GM19351 (cell line): ENCODE measurements at regions not wholly inside any gene's neighbourhood (a gene's known extent, or its start where the extent isn't known, plus 50 kb on each side); places are given as distances from the start of the nearest gene placed in this dataset.

Experiments used
- ATAC-seq: cut with Tn5 transposase; IDR thresholded peaks from one replicate; pipeline ENCODE4 v1.9.1; 2021; ENCODE audit warnings: mild to moderate bottlenecking, moderate library complexity; ENCODE audit not compliant: unreplicated experiment

- peak; percentile 65 for ATAC-seq
These were observed 464.1 kb upstream of the RARB start for GRCh38 chr3:24963762-24964625.

DNA sequence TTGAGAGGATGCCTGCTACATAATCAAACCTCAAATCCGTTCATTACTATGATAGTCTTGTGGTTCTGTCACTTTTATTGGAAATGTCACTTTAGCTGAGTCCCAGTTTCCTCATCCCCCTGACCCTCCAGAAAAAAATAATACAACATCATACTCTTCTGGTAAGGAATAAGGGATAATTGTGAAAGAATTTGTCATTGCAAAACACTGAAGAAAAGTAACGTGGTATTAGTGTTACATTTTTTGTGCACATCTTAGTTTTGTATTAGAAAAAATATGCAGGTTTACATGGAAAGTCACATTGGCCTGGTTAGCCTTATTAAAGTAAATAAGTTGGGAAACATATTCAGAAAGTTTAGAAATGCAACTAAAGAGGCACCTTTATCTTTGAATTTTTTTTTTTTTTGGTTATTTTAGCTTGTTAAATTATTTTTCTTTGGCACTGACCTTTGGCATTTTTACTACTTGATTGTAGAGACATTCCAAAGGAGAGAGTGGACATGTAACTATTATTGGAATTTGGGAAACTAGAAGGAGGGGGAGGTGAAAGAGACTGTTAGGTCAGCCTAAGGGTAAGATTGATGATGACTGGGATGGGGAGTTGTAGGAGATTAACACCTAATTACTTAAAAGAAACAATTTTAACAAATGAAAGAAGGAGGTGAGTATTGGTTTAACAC, 462.2 kb upstream of the RARB start:
- ATAC-seq: no peak

GRCh38 chr3:24968036-24968435, 460.0 kb upstream of the RARB start:
- no peak for ATAC-seq

GRCh38 chr3:24972491-24972890, 455.6 kb upstream of the RARB start:
- ATAC-seq: no peak

GRCh38 chr3:24981309-24981708, 446.8 kb upstream of the RARB start:
- no peak for ATAC-seq

DNA sequence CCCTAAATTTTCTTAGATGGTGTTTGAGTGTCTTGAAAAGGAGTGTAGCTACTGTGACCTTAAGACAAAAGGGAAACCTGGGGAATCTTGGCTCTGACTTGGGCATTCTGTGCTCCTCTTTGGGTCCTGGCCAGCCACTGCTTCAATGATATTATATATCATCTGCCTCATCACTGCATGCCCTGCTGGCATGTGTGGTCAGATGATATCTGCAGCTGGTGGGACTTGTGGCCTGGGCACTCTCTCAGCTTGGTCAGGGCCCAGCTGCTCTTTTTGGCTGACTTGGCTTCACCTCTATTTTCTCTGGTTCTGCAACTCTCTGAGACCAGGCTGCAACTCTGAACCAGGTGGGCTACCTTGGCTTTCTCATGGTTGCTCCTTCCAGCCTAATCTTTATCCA, 446.1 kb upstream of the RARB start:
- ATAC-seq: no peak

- ATAC-seq: no peak
These were observed 442.4 kb upstream of the RARB start for GRCh38 chr3:24985668-24986067.

DNA sequence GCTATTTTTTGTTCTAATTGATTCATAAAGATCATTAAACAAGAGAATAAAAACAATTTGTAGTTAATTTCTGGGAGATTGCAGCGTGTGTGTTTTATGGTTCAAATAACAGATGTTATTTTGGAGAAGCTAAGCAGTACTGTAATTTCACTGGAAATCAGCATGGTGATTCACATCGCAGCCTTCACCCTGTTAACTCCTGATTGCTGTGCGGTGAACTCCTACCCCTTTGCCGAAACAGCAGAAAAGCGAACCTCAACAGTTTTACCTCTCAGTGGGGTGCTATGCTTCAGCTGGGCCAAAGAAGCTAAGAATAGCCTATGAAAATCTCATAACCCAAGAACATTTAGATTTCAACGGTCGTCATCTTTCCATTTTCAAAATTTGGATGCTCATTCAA, 441.5 kb upstream of the RARB start:
- no peak for ATAC-seq

GRCh38 chr3:24999357-24999756, 428.7 kb upstream of the RARB start:
- no peak for ATAC-seq

- no peak for ATAC-seq
These were observed 427.0 kb upstream of the RARB start for GRCh38 chr3:25000971-25001591.

- ATAC-seq: no peak
These were observed 426.0 kb upstream of the RARB start for GRCh38 chr3:25002052-25002451.

DNA sequence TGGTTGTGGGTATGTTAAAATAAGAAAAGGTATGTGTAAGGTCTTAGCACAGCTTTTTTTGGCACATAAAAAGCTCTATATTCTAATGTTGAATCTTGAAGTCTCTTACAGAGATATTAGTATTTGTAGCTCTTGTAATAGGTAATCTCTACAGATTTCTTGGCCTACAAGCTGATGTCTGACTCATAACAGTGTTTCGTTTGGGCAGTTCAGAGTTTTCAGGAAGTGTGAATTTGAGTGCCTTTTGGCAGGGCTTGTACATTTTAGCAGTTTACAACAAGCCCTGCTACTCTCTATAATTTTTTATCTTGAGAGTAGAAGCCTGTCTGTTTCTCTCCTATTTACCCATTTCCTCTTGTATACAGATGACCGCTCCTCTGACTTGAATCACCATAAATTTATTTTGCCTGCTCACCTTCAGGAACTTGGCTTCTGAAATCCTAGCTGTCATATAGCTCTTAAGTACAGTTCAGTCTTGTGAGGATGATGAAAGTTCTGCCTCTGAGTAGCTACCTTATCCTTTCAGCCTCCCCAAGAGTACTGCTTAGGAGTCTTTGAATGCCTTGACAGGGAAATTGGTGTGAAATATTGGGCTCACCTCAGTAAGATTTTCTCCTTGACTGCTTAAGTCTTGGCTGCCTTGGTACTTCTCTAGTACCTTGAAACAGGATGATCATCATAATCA, 419.9 kb upstream of the RARB start:
- ATAC-seq: peak; percentile 99

DNA sequence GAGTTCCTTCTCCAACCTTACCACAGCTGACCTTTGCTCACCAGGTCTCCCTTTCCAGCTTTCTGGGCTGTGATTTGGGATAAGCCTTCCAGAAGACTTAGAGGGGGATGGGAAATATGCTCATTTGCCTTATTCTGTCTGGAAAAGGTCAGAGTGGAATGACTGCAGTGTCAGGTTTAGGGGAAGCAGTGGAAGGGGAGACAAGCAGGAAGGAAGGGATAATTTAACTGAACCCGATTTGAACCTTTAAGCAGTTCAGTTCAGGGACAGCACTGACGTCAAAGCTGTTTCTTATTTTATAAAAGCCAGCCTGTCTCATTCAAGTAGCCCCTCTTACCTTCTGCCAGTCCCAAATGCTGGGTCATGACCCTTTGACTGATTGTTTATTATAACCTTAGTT, 418.4 kb upstream of the RARB start:
- ATAC-seq: no peak

GRCh38 chr3:25015599-25015998, 412.5 kb upstream of the RARB start:
- ATAC-seq: no peak

DNA sequence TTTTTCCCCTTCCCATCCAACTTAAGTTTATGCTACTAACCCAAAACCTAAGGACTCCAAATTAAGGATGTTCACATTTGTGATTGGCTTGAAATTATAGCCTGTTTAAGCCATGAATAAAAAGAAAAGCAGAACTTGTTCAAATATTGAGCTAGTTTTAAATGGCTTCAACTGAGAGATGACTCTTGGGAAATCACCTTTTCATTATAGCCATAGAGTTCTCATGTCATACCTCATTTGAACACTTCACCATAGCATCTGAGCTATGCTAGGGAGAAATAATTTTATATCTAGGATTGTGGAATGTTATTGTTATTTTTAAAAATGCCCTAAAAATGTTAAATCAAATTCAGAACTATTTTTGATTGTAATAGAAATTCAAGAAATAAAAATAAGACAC, 409.2 kb upstream of the RARB start:
- no peak for ATAC-seq

- no peak for ATAC-seq
These were observed 408.6 kb upstream of the RARB start for GRCh38 chr3:25019506-25019905.

- no peak for ATAC-seq
These were observed 406.2 kb upstream of the RARB start for GRCh38 chr3:25021816-25022215.

GRCh38 chr3:25023876-25024275, 404.2 kb upstream of the RARB start:
- ATAC-seq: no peak

DNA sequence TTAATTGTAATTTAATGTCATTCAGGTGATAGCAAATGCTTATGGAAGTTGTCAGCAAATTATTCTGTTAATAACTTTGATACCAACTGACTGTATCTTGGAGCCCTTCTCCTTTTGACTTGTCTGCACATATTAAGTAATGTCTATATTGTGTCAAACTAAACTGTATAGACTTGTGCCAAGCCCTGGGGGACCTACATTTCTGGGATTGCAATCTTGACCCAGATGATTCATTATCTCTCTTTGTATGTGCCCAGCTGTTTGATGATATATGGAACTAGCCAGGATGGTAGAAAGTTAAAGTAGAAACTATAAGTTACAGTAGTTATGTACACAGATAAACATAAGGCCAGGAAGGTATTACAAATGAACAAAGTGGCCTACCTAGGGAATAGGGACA, 402.8 kb upstream of the RARB start:
- ATAC-seq: no peak

GRCh38 chr3:25027650-25028049, 400.4 kb upstream of the RARB start:
- no peak for ATAC-seq

GRCh38 chr3:25029820-25030219, 398.2 kb upstream of the RARB start:
- no peak for ATAC-seq
